HTR-8/SVneo (cell line): ENCODE measurements at regions not wholly inside any gene's neighbourhood (a gene's known extent, or its start where the extent isn't known, plus 50 kb on each side); places are given as distances from the start of the nearest gene placed in this dataset.

ENCODE experiments used
- DNase-seq: peaks from one replicate; pipeline ENCODE4 v3.0.0; 2011; ENCODE audit warnings: low spot score, mixed read lengths; ENCODE audit not compliant: insufficient read length
- FAIRE-seq: peaks from 2 replicates; lab custom pipeline; 2011; peaks lifted over from hg19 to GRCh38; lab: Jason Lieb, UNC

DNA sequence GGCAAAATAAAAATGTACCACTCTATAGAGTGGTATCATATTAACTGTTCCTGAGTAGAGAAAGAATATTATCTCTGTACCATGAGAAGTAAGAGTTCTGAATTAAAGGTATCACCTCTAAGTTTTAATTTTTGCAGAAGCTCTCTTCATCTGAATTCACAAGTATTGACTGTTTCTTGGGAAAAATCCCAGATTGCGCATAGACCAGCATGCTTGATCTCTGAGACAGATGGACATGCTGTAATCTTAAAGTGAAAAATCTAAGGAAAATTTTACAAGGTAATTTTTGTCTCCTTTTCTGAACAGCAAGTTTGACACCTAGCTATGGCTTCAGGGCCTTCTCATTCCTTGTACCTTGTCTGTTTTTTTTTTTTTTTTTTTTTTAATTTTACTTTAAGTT, 1050.7 kb upstream of the RBFOX1 start:
- no peak for FAIRE-seq
- no peak for DNase-seq

DNA sequence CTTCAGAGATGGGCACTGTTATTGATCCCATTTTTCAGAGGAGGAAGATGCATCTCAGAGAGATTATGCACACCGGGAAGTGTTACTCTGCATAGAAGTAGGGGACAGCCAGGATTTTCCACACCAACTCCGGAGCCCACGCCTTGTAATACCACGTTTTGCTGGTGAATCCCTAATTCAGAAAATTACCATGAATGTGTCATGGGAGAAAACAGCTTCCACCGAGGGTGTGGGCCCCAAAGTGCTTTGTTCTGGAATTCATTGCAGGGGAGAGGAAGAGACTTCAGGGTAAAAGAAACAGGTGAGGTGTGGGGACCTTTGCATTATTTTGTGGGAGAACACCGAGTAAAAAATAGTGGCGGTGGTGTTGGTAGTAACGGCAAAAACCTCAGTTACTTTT, 1051.4 kb upstream of the RBFOX1 start:
- no peak for FAIRE-seq

DNA sequence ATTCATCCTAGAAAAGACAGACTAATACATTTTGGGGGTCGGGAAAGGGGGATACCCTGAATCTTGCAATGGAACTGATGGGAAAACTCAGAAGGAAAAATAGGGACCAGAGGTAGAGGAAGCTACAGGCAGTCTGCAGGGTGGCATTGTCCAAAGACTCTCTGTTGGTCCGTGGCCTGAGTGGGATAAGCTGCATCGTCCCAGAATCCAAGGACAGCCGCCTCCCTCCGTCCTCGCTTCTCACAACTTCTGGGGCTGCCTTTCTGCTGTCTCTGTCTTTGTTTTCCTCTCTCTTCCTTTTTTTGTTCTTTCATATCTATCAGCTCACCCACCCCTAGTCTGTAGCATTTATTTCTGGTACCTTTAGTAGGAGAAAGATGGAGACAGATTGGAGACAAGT, 1052.6 kb upstream of the RBFOX1 start:
- no peak for DNase-seq
- FAIRE-seq = no peak

More for the DNA sequence above, 1051.4 kb upstream of the RBFOX1 start:
- DNase-seq = no peak

DNA sequence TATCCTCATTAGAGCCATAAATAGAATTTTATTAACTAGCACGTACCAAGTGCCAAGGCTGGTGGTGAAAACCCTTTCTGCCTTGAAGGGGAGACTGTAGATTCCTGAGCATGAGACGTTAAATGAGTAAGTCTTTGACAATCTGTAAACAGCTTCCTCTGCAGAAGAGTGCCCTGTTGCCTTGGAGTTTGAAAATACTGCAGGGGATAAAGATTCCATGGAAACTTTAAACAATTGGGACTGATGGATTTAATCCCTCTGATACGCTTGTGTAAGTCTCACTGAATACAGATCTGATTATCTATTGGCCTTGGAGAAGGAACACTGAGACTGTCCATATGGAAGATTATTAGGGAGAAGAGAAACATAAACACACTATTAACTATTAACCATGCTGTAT, 1053.4 kb upstream of the RBFOX1 start:
- no peak for DNase-seq
- no peak for FAIRE-seq

DNA sequence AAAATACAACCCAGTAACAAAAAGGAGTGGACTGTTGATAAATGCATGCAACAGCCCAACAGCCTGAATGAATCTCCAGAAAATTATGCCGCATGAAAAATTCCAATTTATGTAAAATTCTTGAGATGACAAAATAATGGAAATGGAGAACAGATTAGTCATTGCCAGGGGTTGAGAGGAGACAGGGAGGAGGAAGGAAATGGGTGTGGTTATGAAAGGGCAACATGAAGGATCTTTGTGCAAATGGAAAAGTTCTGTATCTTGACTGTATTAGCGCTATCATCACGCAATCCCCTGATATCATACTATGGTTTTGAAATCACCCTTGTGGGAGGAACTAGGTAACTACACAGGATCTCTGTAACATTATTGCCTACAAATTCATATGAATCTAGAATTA, 1058.3 kb upstream of the RBFOX1 start:
- DNase-seq (no peak), FAIRE-seq (no peak)

DNA sequence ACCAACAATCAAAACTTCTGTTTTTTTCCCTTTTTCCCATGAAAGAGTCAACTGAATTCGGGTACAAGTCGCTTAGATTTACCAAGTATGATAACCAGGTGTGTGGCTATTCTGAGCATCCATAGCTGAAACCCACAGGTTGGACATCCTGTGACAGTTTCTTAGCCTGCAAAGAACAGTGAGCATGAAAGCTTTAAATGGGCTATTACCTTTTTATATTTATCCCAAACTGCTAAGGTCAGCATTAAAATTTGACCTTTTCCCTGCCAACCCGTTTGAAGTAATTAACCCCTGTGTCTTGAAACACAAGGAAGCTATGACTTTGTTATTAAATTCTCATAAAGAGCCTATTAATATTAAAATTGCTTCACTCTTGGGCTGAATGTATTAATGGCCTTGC, 1065.0 kb upstream of the RBFOX1 start:
- FAIRE-seq (no peak), DNase-seq (no peak)

DNA sequence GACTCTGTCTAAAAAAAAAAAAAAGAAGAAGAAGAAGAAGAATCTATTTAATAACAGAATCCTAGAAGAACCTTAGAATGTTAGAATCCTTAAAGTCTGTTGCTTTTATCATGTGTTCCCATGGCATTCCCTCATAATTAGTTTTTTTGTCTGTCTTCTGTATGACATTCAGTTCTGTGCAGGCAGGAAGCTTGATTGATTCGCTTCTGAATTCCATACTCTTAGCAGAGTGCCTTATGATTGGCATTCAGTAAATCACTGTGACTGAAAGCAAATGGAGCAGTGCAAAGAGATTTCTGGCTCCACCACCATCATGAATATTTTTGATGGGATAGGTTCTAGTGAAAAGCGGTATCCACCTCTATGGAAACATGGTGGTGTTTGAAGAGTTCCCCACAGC, 1065.9 kb upstream of the RBFOX1 start:
- DNase-seq (no peak), FAIRE-seq (no peak)

DNA sequence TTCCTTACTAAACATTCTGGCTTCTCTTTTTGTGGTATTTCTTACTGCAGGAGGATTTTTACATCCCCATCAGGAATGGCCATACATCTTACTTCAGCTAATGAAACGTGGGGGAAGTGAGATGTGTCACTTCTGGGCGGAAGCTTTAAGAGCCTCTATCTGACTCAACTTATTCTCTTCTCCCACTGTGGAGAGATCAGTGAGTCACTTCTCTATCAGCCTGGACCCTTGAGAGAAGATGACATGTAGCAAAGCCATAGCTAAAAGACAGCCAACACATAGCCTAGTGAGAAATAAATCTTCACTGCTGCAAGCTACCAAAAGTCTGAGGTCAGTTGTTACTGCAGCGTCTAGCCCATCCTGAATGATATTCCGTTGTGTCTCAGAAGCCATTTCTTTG, 1066.7 kb upstream of the RBFOX1 start:
- FAIRE-seq = no peak
- no peak for DNase-seq

DNA sequence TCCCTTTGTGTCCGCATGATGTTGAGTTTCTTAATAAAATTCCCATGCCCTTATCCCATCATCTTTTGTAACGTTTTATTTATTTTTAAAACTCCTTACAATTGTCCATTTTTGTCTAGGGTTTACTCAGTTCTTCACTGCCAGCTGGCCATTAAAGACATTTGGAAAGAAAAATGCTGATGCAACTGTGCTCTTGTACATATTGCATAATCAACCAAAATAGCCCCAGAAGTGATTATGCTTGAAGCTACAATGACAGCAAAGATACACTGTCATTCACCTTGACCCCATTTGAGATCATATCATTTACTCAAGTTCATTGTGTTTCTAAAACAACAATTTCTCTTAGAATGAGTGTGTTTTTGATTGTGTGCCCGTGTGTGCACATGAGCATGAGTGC, 1074.6 kb upstream of the RBFOX1 start:
- DNase-seq (no peak), FAIRE-seq (no peak)

DNA sequence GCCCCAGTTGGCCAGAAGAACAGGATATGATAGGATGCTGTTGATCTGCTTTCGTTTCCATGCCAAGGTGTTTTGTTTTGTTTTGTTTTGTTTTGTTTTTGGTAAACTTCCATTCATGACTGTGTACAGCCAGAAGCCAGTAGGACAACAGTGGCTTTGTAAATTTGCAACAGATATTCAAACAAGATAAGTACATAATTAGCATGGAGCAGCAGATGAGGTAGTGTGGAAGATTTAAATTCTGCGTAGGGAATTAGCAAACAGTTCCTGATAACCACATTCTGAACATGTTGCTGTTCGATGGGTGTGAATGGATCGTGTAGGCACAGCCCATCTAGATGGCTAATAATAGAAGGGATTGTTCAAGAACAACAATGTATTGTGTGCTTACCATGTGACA, 1080.1 kb upstream of the RBFOX1 start:
- no peak for FAIRE-seq
- no peak for DNase-seq

DNA sequence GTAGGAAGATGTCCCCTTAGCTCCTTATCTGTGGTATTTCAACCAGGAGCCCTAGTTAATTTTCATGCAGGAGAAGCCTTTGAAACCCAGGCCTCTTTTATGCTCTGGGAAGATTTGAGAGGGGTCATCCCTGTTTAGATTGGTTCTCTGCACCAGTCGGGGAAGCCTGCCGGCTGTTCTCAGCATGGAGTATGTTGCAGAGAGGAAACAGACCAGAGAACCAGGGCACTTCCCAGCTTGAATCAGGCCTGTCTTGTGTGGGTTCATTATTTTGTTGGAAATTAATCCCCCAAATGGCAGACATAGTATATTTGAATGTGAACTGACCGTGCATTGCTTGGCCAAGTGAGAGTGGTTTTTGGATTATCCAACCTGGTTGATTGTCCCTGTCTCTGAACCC, 1082.1 kb upstream of the RBFOX1 start:
- FAIRE-seq = no peak
- no peak for DNase-seq

DNA sequence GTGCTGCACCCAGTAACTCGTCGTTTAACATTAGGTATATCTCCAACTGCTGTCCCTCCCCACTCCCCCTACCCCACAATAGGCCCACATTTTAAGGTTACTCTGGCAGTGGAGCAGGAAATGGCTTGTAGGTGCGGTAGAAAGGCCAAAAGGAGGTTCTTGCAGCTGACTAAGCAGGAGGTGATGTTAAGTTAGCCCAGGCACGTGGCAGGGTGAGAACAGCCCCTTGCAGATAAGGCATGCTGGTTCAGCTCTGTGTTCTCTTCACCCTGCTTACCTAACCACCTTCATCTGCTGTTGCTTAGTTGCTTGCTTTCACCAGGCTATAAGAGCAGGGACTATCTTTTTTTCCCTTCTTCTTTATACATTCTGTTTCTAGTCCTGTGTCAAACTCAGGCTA, 1082.8 kb upstream of the RBFOX1 start:
- DNase-seq (no peak), FAIRE-seq (no peak)

DNA sequence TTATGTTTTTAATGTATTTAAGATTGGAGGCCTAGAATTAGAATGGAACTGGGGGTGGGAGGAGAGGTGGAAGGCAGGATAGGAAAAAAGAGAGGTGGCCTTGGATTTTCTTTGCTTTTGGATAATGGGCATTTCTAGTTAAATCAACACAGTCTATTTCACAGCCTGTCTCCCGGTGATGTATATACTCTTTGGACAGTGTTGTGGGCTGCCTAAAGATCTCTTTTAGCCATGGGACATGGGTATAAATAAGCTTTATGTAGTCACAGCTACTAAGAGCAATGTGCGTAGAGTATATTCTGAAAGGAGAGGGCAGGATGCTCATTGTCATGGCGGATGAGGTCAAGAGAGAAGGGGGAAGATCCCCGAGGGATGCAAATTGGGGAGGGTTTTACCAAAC, 1084.4 kb upstream of the RBFOX1 start:
- FAIRE-seq = no peak
- no peak for DNase-seq

DNA sequence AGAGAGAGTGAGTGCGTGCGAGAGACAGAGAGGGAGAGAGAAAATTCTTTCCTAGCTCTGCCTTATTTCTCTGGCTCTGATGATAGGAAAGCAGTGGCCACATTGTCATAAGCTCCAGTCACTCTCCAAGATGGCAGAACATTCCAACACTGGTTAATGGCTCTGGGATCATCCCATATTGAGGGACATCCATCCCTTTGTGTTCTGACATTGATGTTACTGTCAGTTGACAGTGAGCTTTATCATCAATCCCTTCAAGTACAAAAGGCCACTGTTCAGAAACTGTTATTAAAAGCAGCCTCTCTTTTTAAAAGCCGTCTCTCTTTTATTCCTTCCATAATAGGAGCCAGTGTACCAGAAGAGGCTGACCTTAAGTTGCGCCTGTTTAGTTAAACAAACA, 1084.9 kb upstream of the RBFOX1 start:
- DNase-seq = no peak
- no peak for FAIRE-seq

DNA sequence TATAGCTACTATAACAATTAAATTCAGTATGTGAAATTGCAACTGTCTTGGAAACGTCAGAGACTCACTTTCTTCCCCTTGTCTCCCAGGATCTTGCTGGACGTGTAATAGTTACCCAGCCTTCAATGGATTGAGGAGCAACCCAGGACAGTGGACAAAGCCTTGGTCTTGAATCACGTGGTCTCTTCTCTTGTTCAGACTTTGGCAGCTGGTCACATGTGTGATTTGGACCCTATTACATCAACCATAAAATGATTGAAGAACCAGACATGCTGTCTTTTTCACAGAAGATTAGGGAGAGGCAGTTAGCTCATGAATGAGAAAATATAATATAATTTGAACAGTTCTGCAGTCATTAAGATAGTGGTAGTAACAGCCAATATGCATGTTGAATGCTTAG, 1085.5 kb upstream of the RBFOX1 start:
- FAIRE-seq = no peak
- no peak for DNase-seq

DNA sequence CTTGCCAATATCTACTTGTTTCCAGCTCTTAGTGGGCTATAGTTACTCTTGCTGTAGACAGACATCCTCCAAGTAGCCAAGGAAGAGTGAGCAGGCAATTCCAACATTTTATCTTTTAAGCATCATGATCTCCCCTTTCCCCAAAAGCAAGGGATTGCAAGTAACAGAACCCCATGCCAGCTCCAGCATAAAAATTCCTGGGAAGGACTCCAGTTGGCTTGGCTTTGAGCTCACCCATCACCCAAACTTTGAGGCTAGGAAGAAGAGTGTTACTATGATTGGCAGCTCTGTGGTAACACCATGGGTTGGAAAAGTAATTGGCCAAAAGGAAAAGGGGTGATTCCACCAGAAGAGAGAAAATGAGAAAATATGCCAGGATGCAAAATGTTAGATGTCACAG, 1086.4 kb upstream of the RBFOX1 start:
- FAIRE-seq = no peak

DNA sequence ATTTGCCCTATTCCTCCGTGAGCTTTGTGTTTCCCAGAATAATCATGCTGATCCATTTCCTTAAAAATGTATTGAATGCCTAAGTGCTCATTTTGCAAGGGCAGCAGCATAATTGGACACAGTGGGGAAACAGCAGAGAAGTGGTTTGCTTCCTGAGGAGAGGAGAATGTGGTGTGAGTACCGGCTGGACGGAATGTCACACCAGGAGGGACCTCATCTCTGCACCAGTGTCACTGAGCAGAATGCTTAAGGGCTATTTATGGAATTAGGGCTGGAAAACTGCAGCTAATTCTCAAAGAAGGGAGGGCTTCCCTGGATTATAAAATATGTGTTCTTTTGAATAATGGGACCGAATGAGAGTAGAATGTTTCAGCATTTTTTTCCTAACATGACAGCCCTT, 1100.6 kb upstream of the RBFOX1 start:
- no peak for DNase-seq
- no peak for FAIRE-seq

More for the DNA sequence above, 1086.4 kb upstream of the RBFOX1 start:
- no peak for DNase-seq

DNA sequence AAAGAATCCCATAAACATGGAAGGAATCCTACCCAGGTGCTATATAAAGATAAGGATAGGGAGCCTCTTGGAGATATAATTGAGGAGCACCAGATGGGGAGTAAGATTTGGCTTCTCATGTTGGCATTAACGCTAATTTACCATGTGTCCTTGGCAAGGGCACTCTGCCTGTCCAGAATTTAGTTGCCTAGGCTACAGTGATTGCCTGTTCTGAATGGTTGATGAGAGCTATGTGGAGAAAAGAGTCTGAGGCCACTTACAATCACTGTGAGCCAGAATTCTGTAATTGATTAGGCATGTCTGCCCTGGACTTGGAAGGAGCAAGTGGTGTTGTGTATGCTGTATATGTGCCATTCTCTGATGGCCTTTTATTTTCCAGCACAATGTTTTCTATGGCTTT, 1101.2 kb upstream of the RBFOX1 start:
- DNase-seq (no peak), FAIRE-seq (no peak)

DNA sequence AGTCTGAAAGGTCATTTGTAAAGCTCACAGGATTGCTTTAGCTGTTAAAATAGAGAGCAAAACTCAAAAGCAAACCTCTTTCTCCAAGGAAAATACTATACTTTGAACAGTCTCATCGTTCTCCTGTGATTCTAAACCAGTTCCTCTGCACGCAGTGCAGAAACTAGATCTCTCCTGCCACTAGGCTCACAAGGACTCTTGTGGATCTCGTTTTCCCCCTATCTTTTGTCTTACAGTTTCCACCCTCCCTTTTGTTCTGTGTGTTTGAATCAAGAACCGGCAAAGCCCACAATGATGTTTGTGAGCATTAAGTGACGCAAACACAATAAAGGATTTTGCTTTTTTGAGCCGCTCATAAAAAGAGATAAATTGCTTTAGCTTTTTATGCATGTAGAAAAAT, 1103.5 kb upstream of the RBFOX1 start:
- FAIRE-seq = no peak
- DNase-seq = no peak

DNA sequence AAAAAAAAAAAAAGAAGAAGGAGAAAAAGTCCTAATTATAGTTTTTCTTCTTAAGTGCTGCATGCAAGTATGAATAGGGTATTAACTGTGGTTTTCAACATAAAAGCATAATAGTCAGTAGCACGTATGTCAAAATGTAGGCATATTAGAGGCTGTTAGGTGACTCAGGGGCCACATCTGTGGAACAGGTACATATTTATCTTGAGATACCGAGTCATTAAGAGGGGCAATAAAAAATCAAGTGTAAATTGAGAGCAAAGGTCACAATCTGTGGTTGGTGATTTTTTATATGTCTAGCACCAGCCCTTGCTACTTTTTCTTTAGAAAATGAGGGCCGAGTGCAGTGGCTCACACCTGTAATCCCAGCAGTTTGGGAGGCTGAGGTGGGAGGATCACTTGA, 1113.8 kb upstream of the RBFOX1 start:
- FAIRE-seq (no peak), DNase-seq (no peak)

DNA sequence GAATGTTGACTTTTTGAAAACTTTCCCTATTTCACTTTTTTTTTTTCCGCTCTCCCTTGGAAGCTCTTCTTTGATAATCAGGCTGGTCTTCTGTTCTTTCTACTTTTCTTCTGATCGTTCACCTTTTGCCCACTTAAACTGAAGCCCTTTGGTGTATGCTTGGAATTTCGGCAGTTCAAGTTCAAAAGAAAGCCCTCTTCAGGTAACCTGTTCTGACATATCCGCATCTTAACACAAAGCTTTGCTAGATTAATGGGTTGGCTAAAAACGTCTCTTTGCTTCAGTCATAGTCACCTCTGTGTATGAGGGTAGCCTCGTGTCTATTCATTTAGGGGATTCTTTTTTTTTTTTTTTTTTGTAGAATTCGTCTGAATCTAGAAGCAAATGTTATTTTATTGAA, 1115.8 kb upstream of the RBFOX1 start:
- DNase-seq = no peak
- FAIRE-seq = no peak

DNA sequence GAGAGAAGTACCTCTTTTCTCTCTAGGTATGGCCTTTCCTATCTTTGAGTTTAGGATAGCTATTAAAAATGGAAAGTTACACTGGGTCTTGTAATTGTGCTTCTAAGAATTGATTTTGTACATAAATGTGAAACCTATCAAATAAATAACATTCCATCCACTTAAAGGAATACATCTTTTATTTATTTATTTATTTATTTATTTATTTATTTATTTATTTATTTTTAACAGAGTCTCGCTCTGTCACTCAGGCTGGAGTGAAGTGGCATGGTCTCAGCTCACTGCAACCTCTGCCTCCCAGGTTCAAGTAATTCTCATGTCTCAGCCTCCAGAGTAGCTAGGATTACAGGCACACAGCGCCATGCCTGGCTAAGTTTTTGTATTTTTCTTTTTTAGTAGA, 1114.0 kb upstream of the EEF2KMT start:
- FAIRE-seq = no peak
- DNase-seq = no peak

DNA sequence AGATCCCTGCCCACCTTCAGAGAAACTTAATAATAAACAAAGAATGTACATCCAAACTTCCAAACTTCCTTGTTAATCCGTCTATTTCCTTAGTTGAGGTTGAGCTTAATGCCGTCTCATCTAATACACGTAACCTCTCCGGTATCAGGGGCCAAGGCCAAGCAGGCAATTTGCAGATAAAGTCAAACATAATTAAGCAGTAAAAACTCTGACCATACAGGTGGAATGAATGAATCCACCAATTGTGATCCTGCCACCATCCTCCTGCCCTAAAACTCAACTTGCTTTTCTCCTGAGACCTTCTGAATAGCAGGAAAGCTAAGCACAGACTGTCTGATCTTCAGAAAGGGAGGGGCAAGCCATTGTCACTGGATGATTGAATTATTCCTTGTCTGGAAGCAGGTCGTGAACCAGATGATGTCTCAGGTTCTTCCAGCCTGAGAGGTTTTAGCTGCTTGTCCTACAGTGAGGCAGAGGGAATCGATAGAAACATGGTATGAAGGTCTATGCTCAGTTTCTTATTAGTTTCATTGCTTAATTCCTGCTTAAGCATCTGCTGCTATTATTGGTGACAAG, 1111.8 kb upstream of the EEF2KMT start:
- no peak for FAIRE-seq

More for the DNA sequence above, 1111.8 kb upstream of the EEF2KMT start:
- no peak for DNase-seq
